ENCODE measurements at regions not wholly inside any gene's neighbourhood (a gene's known extent, or its start where the extent isn't known, plus 50 kb on each side); places are given as distances from the start of the nearest gene placed in this dataset.

- no peaks in the 10 kb centered on the region for H3K9me1 ChIP-seq (ENCODE audit: control insufficient read depth, insufficient read depth, low read length)
Observed at GRCh38 chr7:94104301-94104700, 100.1 kb upstream of the BET1 start.

More at GRCh38 chr7:94104301-94104700, 100.1 kb upstream of the BET1 start:
- no peak overlapping the region for H3K27ac ChIP-seq (ENCODE audit: extremely low read depth, low read depth, low read length)
- H3K4me3 ChIP-seq: no peak overlapping the region
- in situ Hi-C loops (cut with MboI): no loop called here
- no peaks in the 10 kb centered on the region for H3K9me3 ChIP-seq (replicated peaks; ENCODE audit: control insufficient read depth, insufficient read depth, low read depth, low read length)
- TF ChIP-seq FOXK1 (CRISPR knock-in tag; IDR thresholded peaks at IDR 0.05; ENCODE audit: borderline replicate concordance): no peak
- TF ChIP-seq RFX1 (IDR thresholded peaks at IDR 0.05): no peak
- no peak for TF ChIP-seq HDAC6 (IDR thresholded peaks at IDR 0.05; ENCODE audit: low read depth, low read length)
- TF ChIP-seq DEAF1 (CRISPR knock-in tag; IDR thresholded peaks at IDR 0.05): no peak
- TF ChIP-seq CREBBP (IDR thresholded peaks at IDR 0.05; ENCODE audit: low read depth, low read length): no peak
- TF ChIP-seq ZNF184 (CRISPR knock-in tag; IDR thresholded peaks at IDR 0.05): no peak
- TF ChIP-seq HSF4 (CRISPR knock-in tag; IDR thresholded peaks at IDR 0.05; ENCODE audit: borderline replicate concordance): no peak
- no peak for TF ChIP-seq ZNF717 (CRISPR knock-in tag; IDR thresholded peaks at IDR 0.05)
- TF ChIP-seq, protein P1, sequence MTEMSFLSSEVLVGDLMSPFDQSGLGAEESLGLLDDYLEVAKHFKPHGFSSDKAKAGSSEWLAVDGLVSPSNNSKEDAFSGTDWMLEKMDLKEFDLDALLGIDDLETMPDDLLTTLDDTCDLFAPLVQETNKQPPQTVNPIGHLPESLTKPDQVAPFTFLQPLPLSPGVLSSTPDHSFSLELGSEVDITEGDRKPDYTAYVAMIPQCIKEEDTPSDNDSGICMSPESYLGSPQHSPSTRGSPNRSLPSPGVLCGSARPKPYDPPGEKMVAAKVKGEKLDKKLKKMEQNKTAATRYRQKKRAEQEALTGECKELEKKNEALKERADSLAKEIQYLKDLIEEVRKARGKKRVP (CRISPR knock-in tag; IDR thresholded peaks at IDR 0.05): no peak
- H3K36me3 ChIP-seq (ENCODE audit: control insufficient read depth, insufficient read depth, low read length): no peaks in the 10 kb centered on the region
- ATAC-seq (no peak), FAIRE-seq (no peak), DNase-seq (ENCODE audit: extremely low read depth in 1 of 4, low spot score in 3 of 4) (no peak)
- intact Hi-C loops (cut with micrococcal nuclease): no loop called here
- H4K20me1 ChIP-seq (replicated peaks; ENCODE audit: control insufficient read depth, insufficient read depth, low read length): no peaks in the 10 kb centered on the region
- no peaks in the 10 kb centered on the region for H3K27me3 ChIP-seq (ENCODE audit: control insufficient read depth in 2 of 2, insufficient read depth in 2 of 2, low read length in 2 of 2)
- BruUV-seq (replicated peaks): no TSS peak
- no peaks in the 10 kb centered on the region for H3K79me2 ChIP-seq (ENCODE audit: control insufficient read depth, insufficient read depth, low read length)
- ChIA-PET CTCF (ENCODE audit: low intra/inter-chr PET ratio) (no interaction called here), POLR2A (no interaction called here)
- H3K9ac ChIP-seq (ENCODE audit: insufficient read depth in 1 of 2, low read depth in 2 of 2, low read length in 2 of 2): no peak overlapping the region
- H3K4me2 ChIP-seq (ENCODE audit: insufficient read depth, low read length): no peak overlapping the region
- no peaks in the 10 kb centered on the region; a peak in 1 of 5 replicates for H3K4me1 ChIP-seq (replicated peaks in 1 of 2; ENCODE audit: control insufficient read depth in 2 of 2, insufficient read depth in 2 of 2, low read length in 2 of 2)
- H2AFZ ChIP-seq (ENCODE audit: low read depth, low read length): no peak overlapping the region
- 11% methylated on average over 1 of the region's 1 CpG for WGBS (ENCODE audit: insufficient coverage, low coverage, missing lambda C conversion rate)
